HEK293 (cell line): ENCODE measurements at regions not wholly inside any gene's neighbourhood (a gene's known extent, or its start where the extent isn't known, plus 50 kb on each side); places are given as distances from the start of the nearest gene placed in this dataset.

Source experiments
- CTCF ChIA-PET: fragments of 350-600 bp; formaldehyde crosslinking; extraction: SDS; loops from one replicate; lab custom pipeline; 2021; ENCODE audit warnings: antibody characterized with exemption; lab: Yijun Ruan, JAX
- POLR2A ChIA-PET: fragments of 300-600 bp; formaldehyde crosslinking; extraction: SDS; loops from one replicate; lab custom pipeline; 2020; ENCODE audit warnings: antibody characterized with exemption, inconsistent platforms; lab: Yijun Ruan, JAX
- H3K27ac ChIP-seq: fragments of 200-500 bp; sonication (Bioruptor generic); 2 replicates; pipeline ENCODE4 v1.5.1; 2014; ENCODE audit warnings: low read depth, low read length, control low read depth, inconsistent platforms; ENCODE audit errors: extremely low read depth
- H3K36me3 ChIP-seq, 2 experiments: fragments of 200-500 bp in 1 of 2; sonication (Bioruptor generic) in 1 of 2; 1 replicate in 1 of 2; 2 replicates in 1 of 2; pipeline ENCODE4 v1.5.1; 2014 to 2017; ENCODE audit warnings: inconsistent platforms in 2 of 2, low read length in 2 of 2; ENCODE audit not compliant: control insufficient read depth in 2 of 2, insufficient read depth in 1 of 2
- H3K4me1 ChIP-seq: fragments of 200-500 bp; sonication (Bioruptor generic); 2 replicates; pipeline ENCODE4 v1.5.1; 2014; ENCODE audit warnings: mild to moderate bottlenecking, low read length, inconsistent platforms; ENCODE audit not compliant: control insufficient read depth, insufficient read depth
- H3K4me3 ChIP-seq: 2 replicates; pipeline ENCODE4 v1.5.1; 2011; ENCODE audit warnings: low read depth, mild to moderate bottlenecking, control low read depth, low read length, moderate library complexity
- H3K9me3 ChIP-seq: fragments of 200-500 bp; sonication (Bioruptor generic); 2 replicates; pipeline ENCODE4 v1.5.1; 2014; ENCODE audit warnings: low read depth, low read length, inconsistent platforms; ENCODE audit not compliant: control insufficient read depth, insufficient read depth
- BCL11A ChIP-seq: fragments of 450-650 bp; formaldehyde crosslinking; IDR thresholded peaks from 2 replicates; pipeline ENCODE4 v1.5.1; 2016; ENCODE audit warnings: low read depth, missing biosample characterization, missing genetic modification characterization
- BCL11B ChIP-seq: fragments of 450-650 bp; formaldehyde crosslinking; IDR thresholded peaks from 2 replicates; pipeline ENCODE4 v1.5.1; 2016; ENCODE audit warnings: low read depth, missing biosample characterization, missing genetic modification characterization
- HOXA7 ChIP-seq: sonication (generic); formaldehyde crosslinking; IDR thresholded peaks from 2 replicates; pipeline ENCODE4 v1.8.1; 2022; ENCODE audit warnings: missing genetic modification reagents, borderline replicate concordance
- KLF1 ChIP-seq: fragments of 450-650 bp; formaldehyde crosslinking; IDR thresholded peaks from 2 replicates; pipeline ENCODE4 v1.5.1; 2016; ENCODE audit warnings: missing biosample characterization, missing genetic modification characterization
- KLF17 ChIP-seq: fragments of 450-650 bp; formaldehyde crosslinking; IDR thresholded peaks from 2 replicates; pipeline ENCODE4 v1.5.1; 2016; ENCODE audit warnings: missing biosample characterization, missing genetic modification characterization
- KLF8 ChIP-seq: fragments of 450-650 bp; formaldehyde crosslinking; IDR thresholded peaks from 2 replicates; pipeline ENCODE4 v1.5.1; 2016; ENCODE audit warnings: missing biosample characterization, missing genetic modification characterization
- MYNN ChIP-seq: fragments of 450-650 bp; formaldehyde crosslinking; IDR thresholded peaks from 2 replicates; pipeline ENCODE4 v1.5.1; 2016; ENCODE audit warnings: missing biosample characterization, missing genetic modification characterization, borderline replicate concordance
- PRDM10 ChIP-seq: fragments of 450-650 bp; formaldehyde crosslinking; IDR thresholded peaks from 2 replicates; pipeline ENCODE4 v1.5.1; 2016; ENCODE audit warnings: missing biosample characterization, missing genetic modification characterization
- PRDM6 ChIP-seq: fragments of 450-650 bp; formaldehyde crosslinking; IDR thresholded peaks from 2 replicates; pipeline ENCODE4 v1.5.1; 2017; ENCODE audit warnings: missing biosample characterization, missing genetic modification characterization
- SETDB1 ChIP-seq: IDR thresholded peaks from one replicate; pipeline ENCODE4 v1.6.1; 2017; ENCODE audit warnings: mild to moderate bottlenecking, low read length, moderate library complexity, mixed read lengths; ENCODE audit not compliant: insufficient read length
- TCF7L2 ChIP-seq: IDR thresholded peaks from 2 replicates; pipeline ENCODE4 v1.6.1; 2011; ENCODE audit warnings: low read depth, mild to moderate bottlenecking, inconsistent platforms, low read length, moderate library complexity, borderline replicate concordance
- ZBTB6 ChIP-seq: fragments of 450-650 bp; formaldehyde crosslinking; IDR thresholded peaks from 2 replicates; pipeline ENCODE4 v1.5.1; 2017; ENCODE audit warnings: missing biosample characterization, missing genetic modification characterization
- ZFP41 ChIP-seq: fragments of 450-650 bp; formaldehyde crosslinking; IDR thresholded peaks from 2 replicates; pipeline ENCODE4 v1.5.1; 2016; ENCODE audit warnings: missing biosample characterization, missing genetic modification characterization, borderline replicate concordance
- ZNF114 ChIP-seq: fragments of 450-650 bp; formaldehyde crosslinking; IDR thresholded peaks from 2 replicates; pipeline ENCODE4 v1.5.0; 2017; ENCODE audit warnings: missing biosample characterization, missing genetic modification characterization
- ZNF221 ChIP-seq: fragments of 450-650 bp; formaldehyde crosslinking; IDR thresholded peaks from 2 replicates; pipeline ENCODE4 v1.5.1; 2017; ENCODE audit warnings: missing biosample characterization, missing genetic modification characterization, borderline replicate concordance
- ZNF274 ChIP-seq, 2 experiments: fragments of 200-500 bp in 1 of 2; fragments of 450-650 bp in 1 of 2; sonication (Bioruptor generic) in 1 of 2; formaldehyde crosslinking in 1 of 2; IDR thresholded peaks; 2 replicates each; pipeline versions ENCODE4 v1.5.1 to v1.6.1; 2014 to 2016; ENCODE audit warnings: borderline replicate concordance in 1 of 2, inconsistent platforms in 1 of 2, low read length in 1 of 2, missing biosample characterization in 1 of 2, missing genetic modification characterization in 1 of 2
- ZNF324 ChIP-seq: fragments of 450-650 bp; formaldehyde crosslinking; IDR thresholded peaks from 2 replicates; pipeline ENCODE4 v1.5.1; 2016; ENCODE audit warnings: missing biosample characterization, missing genetic modification characterization
- ZNF555 ChIP-seq: fragments of 450-650 bp; formaldehyde crosslinking; conservative IDR thresholded peaks from 2 replicates; pipeline ENCODE4 v1.5.1; 2017; ENCODE audit warnings: missing biosample characterization, mild to moderate bottlenecking, missing genetic modification characterization, inconsistent platforms
- ZNF571 ChIP-seq: fragments of 450-650 bp; formaldehyde crosslinking; IDR thresholded peaks from 2 replicates; pipeline ENCODE4 v1.5.0; 2017; ENCODE audit warnings: missing biosample characterization, missing genetic modification characterization
- ZNF600 ChIP-seq: fragments of 450-650 bp; formaldehyde crosslinking; IDR thresholded peaks from 2 replicates; pipeline ENCODE4 v1.5.1; 2016; ENCODE audit warnings: missing biosample characterization, missing genetic modification characterization
- ZNF624 ChIP-seq: fragments of 450-650 bp; formaldehyde crosslinking; IDR thresholded peaks from 2 replicates; pipeline ENCODE4 v1.5.1; 2017; ENCODE audit warnings: missing biosample characterization, missing genetic modification characterization
- ZNF776 ChIP-seq: fragments of 450-650 bp; formaldehyde crosslinking; IDR thresholded peaks from 2 replicates; pipeline ENCODE4 v1.5.0; 2017; ENCODE audit warnings: missing biosample characterization, missing genetic modification characterization, borderline replicate concordance

GRCh38 chr16:64217789-64218535, 903.9 kb downstream of the CDH11 start (continued):
- TF ChIP-seq ZBTB6 (tag by site-specific recombination) (no peak), ZNF221 (tag by site-specific recombination) (no peak)

- H3K4me3 ChIP-seq, result no peak overlapping the region
- ChIA-PET POLR2A (no interaction called here), CTCF (no interaction called here)
- H3K36me3 ChIP-seq, result no peaks in the 10 kb centered on the region
- no peak for TF ChIP-seq MYNN
- no peak for TF ChIP-seq BCL11B (tag by site-specific recombination)
- TF ChIP-seq ZNF624 (tag by site-specific recombination), result no peak
- no peak for TF ChIP-seq ZNF571 (tag by site-specific recombination)
- TF ChIP-seq ZNF274 (IDR thresholded peaks at IDR 0.05; ENCODE audit: low read length), result no peak
- TF ChIP-seq ZNF274 (tag by site-specific recombination; IDR thresholded peaks at IDR 0.05; ENCODE audit: borderline replicate concordance), result no peak
- TF ChIP-seq ZNF776, result no peak
- no peak for TF ChIP-seq PRDM10 (tag by site-specific recombination)
- no peak for TF ChIP-seq ZNF324 (tag by site-specific recombination)
- TF ChIP-seq BCL11A, result no peak
- TF ChIP-seq SETDB1, result no peak
- TF ChIP-seq KLF8 (tag by site-specific recombination), result no peak
- no peak for TF ChIP-seq HOXA7 (CRISPR knock-in tag)
- TF ChIP-seq ZNF114 (tag by site-specific recombination), result no peak
- TF ChIP-seq ZFP41 (tag by site-specific recombination), result no peak
- no peak for TF ChIP-seq KLF1 (tag by site-specific recombination)
- no peak for TF ChIP-seq TCF7L2
- no peak for TF ChIP-seq PRDM6 (tag by site-specific recombination)
- TF ChIP-seq KLF17, result no peak
- TF ChIP-seq ZNF555, result no peak
- no peak for TF ChIP-seq ZNF600
- TF ChIP-seq, all 188 proteins: peak for 0
- Histone ChIP-seq H3K27ac (no peak overlapping the region), H3K9me3 (no peaks in the 10 kb centered on the region), H3K4me1 (no peaks in the 10 kb centered on the region)
These were observed 906.1 kb downstream of the CDH11 start for GRCh38 chr16:64215730-64216129.
